22Rv1 (cell line): ENCODE measurements at regions not wholly inside any gene's neighbourhood (a gene's known extent, or its start where the extent isn't known, plus 50 kb on each side); places are given as distances from the start of the nearest gene placed in this dataset.

Source experiments
- ZFX ChIP-seq: fragments of 450-650 bp; IDR thresholded peaks from 2 replicates; pipeline ENCODE4 v1.6.1; 2017; ENCODE audit warnings: antibody characterized with exemption, borderline replicate concordance
- TF ChIP-seq, protein P1 (sequence below): fragments of 450-650 bp; IDR thresholded peaks from 2 replicates; pipeline ENCODE4 v1.5.1; 2017; ENCODE audit warnings: mild to moderate bottlenecking

DNA sequence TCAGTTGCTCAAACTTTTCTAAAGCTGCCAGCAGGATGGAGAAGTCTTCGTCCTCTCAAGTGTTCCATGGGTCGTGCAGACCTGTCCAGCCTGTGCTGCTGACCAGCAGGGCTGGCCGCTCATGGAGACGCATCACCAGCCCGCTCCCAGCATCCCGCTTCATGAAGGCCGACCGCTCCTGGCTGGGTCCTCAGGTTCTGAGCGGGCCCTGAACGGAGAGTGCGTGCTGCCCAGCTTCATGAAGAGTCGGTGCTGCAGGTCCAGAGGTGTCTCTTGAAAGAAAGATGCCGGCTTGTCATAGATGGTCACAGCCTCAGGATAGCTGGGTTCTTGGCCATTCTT, 75.8 kb upstream of the KCNAB1 start:
- TF ChIP-seq, protein P1, sequence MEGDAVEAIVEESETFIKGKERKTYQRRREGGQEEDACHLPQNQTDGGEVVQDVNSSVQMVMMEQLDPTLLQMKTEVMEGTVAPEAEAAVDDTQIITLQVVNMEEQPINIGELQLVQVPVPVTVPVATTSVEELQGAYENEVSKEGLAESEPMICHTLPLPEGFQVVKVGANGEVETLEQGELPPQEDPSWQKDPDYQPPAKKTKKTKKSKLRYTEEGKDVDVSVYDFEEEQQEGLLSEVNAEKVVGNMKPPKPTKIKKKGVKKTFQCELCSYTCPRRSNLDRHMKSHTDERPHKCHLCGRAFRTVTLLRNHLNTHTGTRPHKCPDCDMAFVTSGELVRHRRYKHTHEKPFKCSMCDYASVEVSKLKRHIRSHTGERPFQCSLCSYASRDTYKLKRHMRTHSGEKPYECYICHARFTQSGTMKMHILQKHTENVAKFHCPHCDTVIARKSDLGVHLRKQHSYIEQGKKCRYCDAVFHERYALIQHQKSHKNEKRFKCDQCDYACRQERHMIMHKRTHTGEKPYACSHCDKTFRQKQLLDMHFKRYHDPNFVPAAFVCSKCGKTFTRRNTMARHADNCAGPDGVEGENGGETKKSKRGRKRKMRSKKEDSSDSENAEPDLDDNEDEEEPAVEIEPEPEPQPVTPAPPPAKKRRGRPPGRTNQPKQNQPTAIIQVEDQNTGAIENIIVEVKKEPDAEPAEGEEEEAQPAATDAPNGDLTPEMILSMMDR: no peak
- no peak for TF ChIP-seq ZFX
